ENCODE measurements at regions not wholly inside any gene's neighbourhood (a gene's known extent, or its start where the extent isn't known, plus 50 kb on each side); places are given as distances from the start of the nearest gene placed in this dataset.

DNA sequence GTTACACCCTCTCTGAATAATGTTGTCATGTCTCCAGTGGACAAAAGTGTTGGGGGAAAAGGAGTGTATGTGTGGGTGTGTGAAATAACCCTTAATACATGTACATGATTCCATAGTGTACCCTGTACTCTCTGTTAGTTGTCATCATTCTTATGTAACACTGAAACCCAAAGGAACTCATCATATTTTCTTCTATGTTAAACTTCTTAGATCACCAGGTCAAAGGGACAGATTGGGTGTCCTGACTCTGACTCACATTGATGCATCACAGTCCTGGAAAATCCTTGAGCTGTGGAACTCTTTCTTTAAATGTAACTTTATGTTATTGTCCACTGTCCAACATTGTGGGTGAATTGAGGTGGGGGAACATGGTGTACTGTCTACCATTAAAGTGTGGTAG lies 350.5 kb downstream of the DHX35 start:
- TF ChIP-seq, protein P1, sequence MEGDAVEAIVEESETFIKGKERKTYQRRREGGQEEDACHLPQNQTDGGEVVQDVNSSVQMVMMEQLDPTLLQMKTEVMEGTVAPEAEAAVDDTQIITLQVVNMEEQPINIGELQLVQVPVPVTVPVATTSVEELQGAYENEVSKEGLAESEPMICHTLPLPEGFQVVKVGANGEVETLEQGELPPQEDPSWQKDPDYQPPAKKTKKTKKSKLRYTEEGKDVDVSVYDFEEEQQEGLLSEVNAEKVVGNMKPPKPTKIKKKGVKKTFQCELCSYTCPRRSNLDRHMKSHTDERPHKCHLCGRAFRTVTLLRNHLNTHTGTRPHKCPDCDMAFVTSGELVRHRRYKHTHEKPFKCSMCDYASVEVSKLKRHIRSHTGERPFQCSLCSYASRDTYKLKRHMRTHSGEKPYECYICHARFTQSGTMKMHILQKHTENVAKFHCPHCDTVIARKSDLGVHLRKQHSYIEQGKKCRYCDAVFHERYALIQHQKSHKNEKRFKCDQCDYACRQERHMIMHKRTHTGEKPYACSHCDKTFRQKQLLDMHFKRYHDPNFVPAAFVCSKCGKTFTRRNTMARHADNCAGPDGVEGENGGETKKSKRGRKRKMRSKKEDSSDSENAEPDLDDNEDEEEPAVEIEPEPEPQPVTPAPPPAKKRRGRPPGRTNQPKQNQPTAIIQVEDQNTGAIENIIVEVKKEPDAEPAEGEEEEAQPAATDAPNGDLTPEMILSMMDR (IDR thresholded peaks at IDR 0.05; ENCODE audit: low read depth, low read length, missing control alignments), result no peak
- no peak overlapping the region for H3K27ac ChIP-seq
- no peak overlapping the region for H3K4me3 ChIP-seq (ENCODE audit: low read depth, low read length)
- H3K36me3 ChIP-seq (replicated peaks), result no peaks in the 10 kb centered on the region
- no peaks in the 10 kb centered on the region for H3K27me3 ChIP-seq (replicated peaks)
- DNase-seq, result no peak
- in situ Hi-C loops (cut with HindIII; ENCODE audit: low pct_ligation_motif_present, low sequenced_read_pairs), result no loop called here

DNA sequence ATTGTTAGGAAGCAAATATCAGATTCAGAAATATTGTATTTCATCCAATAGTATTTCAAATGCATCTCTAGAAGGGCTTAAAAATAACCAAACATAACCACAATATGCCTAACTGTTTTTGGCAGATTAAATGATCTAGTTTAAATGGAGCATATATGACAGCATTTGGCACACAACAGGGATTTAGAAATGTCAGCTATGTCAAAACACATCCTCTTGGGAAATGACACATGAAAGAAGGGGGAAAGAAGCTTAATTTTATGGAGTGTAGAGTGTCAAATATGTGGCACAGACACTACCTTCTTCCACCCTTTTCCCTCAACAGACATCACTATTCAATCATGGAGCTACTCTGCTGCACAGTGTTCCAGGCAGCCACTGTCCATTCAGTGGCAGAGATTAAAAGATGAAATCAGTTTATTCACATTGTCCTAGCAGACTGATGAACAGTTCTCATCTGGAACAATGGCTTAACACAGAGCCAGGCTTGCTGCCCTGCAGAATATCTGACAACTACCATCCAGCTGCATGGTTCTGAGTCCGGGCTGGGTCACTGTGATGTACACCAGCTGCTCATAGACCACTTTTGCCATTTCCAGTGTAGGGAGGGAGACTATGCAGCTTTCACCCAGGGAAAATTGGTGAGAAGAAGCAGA lies 349.8 kb downstream of the DHX35 start:
- in situ Hi-C loops (cut with HindIII; ENCODE audit: low pct_ligation_motif_present, low sequenced_read_pairs), result no loop called here
- Histone ChIP-seq H3K27ac (no peak overlapping the region), H3K4me3 (ENCODE audit: low read depth, low read length) (no peak overlapping the region), H3K36me3 (replicated peaks) (no peaks in the 10 kb centered on the region), H3K27me3 (replicated peaks) (no peaks in the 10 kb centered on the region)
- TF ChIP-seq, protein P1 (IDR thresholded peaks at IDR 0.05; ENCODE audit: low read depth, low read length, missing control alignments), result no peak
- DNase-seq, result no peak

DNA sequence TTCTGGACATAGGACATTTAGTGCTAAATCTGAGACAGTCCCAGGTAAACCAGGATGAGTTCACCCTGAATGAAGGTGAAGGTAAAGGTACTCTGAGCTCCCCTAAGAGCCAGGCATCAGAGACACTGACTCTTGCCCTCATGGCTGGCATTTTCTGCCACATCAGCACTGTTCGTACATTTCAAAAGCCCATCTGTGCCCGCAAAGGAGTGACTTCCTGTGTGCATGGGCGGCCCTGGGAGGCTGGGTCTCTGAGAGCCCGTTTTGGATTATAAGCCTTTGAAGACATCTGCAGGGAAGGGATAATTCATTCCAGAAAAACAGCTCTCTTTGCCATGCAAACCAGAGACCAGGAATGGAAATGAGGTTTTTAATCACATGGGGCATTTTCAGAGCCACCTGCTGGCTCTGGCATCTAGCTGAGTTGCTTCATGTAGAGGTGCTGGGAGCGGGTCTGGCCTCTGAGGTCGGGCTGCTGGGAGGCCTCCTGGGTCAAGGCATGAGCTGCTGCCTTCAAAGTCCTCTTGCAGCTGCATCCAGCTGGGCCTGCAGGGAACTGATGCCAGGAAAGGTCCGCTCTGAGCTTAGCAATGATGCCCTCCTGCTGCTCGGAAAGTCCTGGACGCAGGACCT lies 348.3 kb downstream of the DHX35 start:
- Histone ChIP-seq H3K4me3 (ENCODE audit: low read depth, low read length) (no peak overlapping the region), H3K27me3 (replicated peaks) (no peaks in the 10 kb centered on the region), H3K27ac (no peak overlapping the region), H3K36me3 (replicated peaks) (no peaks in the 10 kb centered on the region)
- TF ChIP-seq, protein P1 (IDR thresholded peaks at IDR 0.05; ENCODE audit: low read depth, low read length, missing control alignments), result no peak
- DNase-seq, result no peak
- in situ Hi-C loops (cut with HindIII; ENCODE audit: low pct_ligation_motif_present, low sequenced_read_pairs), result no loop called here

DNA sequence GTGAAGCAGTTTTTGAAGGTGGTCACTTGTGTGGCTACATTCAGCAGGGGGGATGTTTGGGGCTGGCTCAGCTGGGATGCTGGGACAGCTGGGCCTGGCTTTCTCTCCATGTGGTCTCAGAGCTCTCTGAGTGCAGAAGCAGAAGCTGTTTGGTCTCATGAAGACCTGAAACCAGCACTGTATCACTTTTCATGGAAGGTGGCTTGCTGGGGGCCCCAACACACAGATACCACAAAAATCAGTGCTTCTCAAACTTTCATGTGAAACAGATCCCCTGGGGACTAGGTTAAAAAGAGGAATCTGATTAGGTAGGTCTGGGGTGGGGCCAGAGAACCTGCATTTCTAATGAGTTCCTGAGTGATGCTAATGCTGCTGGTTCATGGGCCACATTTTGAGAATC lies 347.3 kb downstream of the DHX35 start:
- in situ Hi-C loops (cut with HindIII; ENCODE audit: low pct_ligation_motif_present, low sequenced_read_pairs), result no loop called here
- Histone ChIP-seq H3K27me3 (replicated peaks) (no peaks in the 10 kb centered on the region), H3K27ac (no peak overlapping the region), H3K36me3 (replicated peaks) (no peaks in the 10 kb centered on the region), H3K4me3 (ENCODE audit: low read depth, low read length) (no peak overlapping the region)
- DNase-seq, result no peak
- TF ChIP-seq, protein P1 (IDR thresholded peaks at IDR 0.05; ENCODE audit: low read depth, low read length, missing control alignments), result no peak

DNA sequence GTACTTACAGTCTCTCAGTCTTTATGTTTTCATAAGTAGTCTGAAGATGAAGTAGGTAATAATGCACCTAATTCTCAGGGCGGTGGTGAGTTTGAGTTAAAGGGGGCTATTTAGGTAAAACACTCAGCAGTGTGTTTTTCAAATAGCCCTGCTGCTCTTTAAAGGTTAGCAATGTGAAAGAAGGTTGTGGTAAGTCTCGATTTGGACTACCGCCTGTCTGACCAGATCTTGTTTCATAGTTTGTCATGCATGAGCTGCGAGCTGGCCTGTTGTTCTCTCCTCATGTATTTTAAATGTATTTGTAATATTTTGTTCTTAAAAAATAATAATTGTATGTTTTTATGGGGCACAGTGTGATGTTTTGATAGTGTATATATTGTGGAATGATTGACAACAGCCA lies 340.2 kb downstream of the DHX35 start:
- H3K36me3 ChIP-seq (replicated peaks), result no peaks in the 10 kb centered on the region
- no peaks in the 10 kb centered on the region for H3K27me3 ChIP-seq (replicated peaks)

More for the DNA sequence above, 340.2 kb downstream of the DHX35 start:
- TF ChIP-seq, protein P1 (IDR thresholded peaks at IDR 0.05; ENCODE audit: low read depth, low read length, missing control alignments), result no peak
- no peak for DNase-seq
- in situ Hi-C loops (cut with HindIII; ENCODE audit: low pct_ligation_motif_present, low sequenced_read_pairs), result no loop called here
- no peak overlapping the region for H3K4me3 ChIP-seq (ENCODE audit: low read depth, low read length)
- H3K27ac ChIP-seq, result no peak overlapping the region
